HG02938 (cell line): ENCODE measurements at regions not wholly inside any gene's neighbourhood (a gene's known extent, or its start where the extent isn't known, plus 50 kb on each side); places are given as distances from the start of the nearest gene placed in this dataset.
"Not testable (repeated sequence)": the region's sequence is repeated elsewhere in the genome, so short reads cannot be mapped to it uniquely, and the experiment has no call there.

Source experiments
- ATAC-seq: cut with Tn5 transposase; IDR thresholded peaks from one replicate; pipeline ENCODE4 v1.9.1; 2021; ENCODE audit warnings: mild to moderate bottlenecking, moderate library complexity; ENCODE audit not compliant: unreplicated experiment

- no peak for ATAC-seq
These were observed 82.6 kb downstream of the TTLL2 start for GRCh38 chr6:167407239-167408064.

GRCh38 chr6:167408235-167408869 lies 83.5 kb downstream of the TTLL2 start:
- no peak for ATAC-seq

GRCh38 chr6:167409079-167409478 lies 84.2 kb downstream of the TTLL2 start:
- ATAC-seq: no peak

- no peak for ATAC-seq
These were observed 84.8 kb downstream of the TTLL2 start for GRCh38 chr6:167409694-167410093.

- no peak for ATAC-seq
These were observed 85.6 kb downstream of the TTLL2 start for GRCh38 chr6:167410462-167410861.

- no peak for ATAC-seq
These were observed 87.6 kb downstream of the TTLL2 start for GRCh38 chr6:167412506-167412905.

- ATAC-seq: no peak
These were observed 90.6 kb downstream of the TTLL2 start for GRCh38 chr6:167415441-167415961.

- no peak for ATAC-seq
These were observed 92.0 kb downstream of the TTLL2 start for GRCh38 chr6:167416676-167417430.

- no peak for ATAC-seq
These were observed 95.3 kb downstream of the TTLL2 start for GRCh38 chr6:167420177-167420576.

GRCh38 chr6:167420858-167421766 lies 96.2 kb downstream of the TTLL2 start:
- no peak for ATAC-seq

- not testable (repeated sequence) for ATAC-seq
These were observed 97.1 kb downstream of the TTLL2 start for GRCh38 chr6:167421944-167422343.

GRCh38 chr6:167422934-167423333 lies 98.0 kb downstream of the TTLL2 start:
- ATAC-seq: no peak

- ATAC-seq: no peak
These were observed 99.3 kb downstream of the TTLL2 start for GRCh38 chr6:167424060-167424673.

- ATAC-seq: no peak
These were observed 99.8 kb downstream of the TTLL2 start for GRCh38 chr6:167424700-167425099.

GRCh38 chr6:167426084-167426483 lies 101.2 kb downstream of the TTLL2 start:
- ATAC-seq: no peak

GRCh38 chr6:167426651-167427050 lies 101.8 kb downstream of the TTLL2 start:
- no peak for ATAC-seq

GRCh38 chr6:167428664-167429333 lies 103.9 kb downstream of the TTLL2 start:
- ATAC-seq: no peak

- no peak for ATAC-seq
These were observed 104.5 kb downstream of the TTLL2 start for GRCh38 chr6:167429353-167429752.

GRCh38 chr6:167435209-167435728 lies 110.4 kb downstream of the TTLL2 start:
- no peak for ATAC-seq
